PC-9 (cell line): ENCODE measurements at regions not wholly inside any gene's neighbourhood (a gene's known extent, or its start where the extent isn't known, plus 50 kb on each side); places are given as distances from the start of the nearest gene placed in this dataset.

Experiments used
- BruUV-seq: library from RNA; stranded (reverse); fragments of 400-500 nt; replicated peaks from 2 replicates; lab custom pipeline; 2021; lab: Mats Ljungman, UMichigan
- CTCF ChIA-PET: fragments of 300-600 bp; sonication (Branson Sonifier 250); formaldehyde crosslinking; loops from one replicate; lab custom pipeline; 2022; ENCODE audit warnings: antibody characterized with exemption; lab: Charles Lee
- POLR2A ChIA-PET: fragments of 300-600 bp; sonication (Branson Sonifier 250); formaldehyde crosslinking; loops from one replicate; lab custom pipeline; 2022; ENCODE audit warnings: antibody characterized with exemption; ENCODE audit not compliant: unreplicated experiment; lab: Charles Lee
- DNase-seq, 2 experiments: peaks; one replicate each; pipeline versions ENCODE4 v3.0.0 to v3.0.0-alpha.2; 2015 to 2022; ENCODE audit warnings: mixed read lengths in 1 of 2
- H2AFZ ChIP-seq: fragments of 200-600 bp; sonication (generic); 2 replicates; pipeline ENCODE4 v1.8.1; 2017; ENCODE audit warnings: antibody characterized with exemption
- H3F3A ChIP-seq: fragments of 200-600 bp; sonication (generic); 2 replicates; pipeline ENCODE4 v1.8.1; 2017; ENCODE audit warnings: antibody characterized with exemption, mild to moderate bottlenecking, low read depth; ENCODE audit not compliant: insufficient read depth
- H3K27ac ChIP-seq: fragments of 200-600 bp; sonication (generic); 2 replicates; pipeline ENCODE4 v1.6.1; 2016; ENCODE audit warnings: mixed run types
- H3K27me3 ChIP-seq: fragments of 200-600 bp; sonication (generic); 2 replicates; pipeline ENCODE4 v1.6.1; 2016; ENCODE audit warnings: low read depth, mixed run types; ENCODE audit not compliant: insufficient read depth
- H3K36me3 ChIP-seq: fragments of 200-600 bp; sonication (generic); 2 replicates; pipeline ENCODE4 v1.6.1; 2016; ENCODE audit warnings: low read depth, mixed run types
- H3K4me1 ChIP-seq: fragments of 200-600 bp; sonication (generic); replicated peaks from 2 replicates; pipeline ENCODE4 v1.6.1; 2016; ENCODE audit warnings: mixed run types; ENCODE audit not compliant: insufficient read depth
- H3K4me2 ChIP-seq: fragments of 200-600 bp; sonication (generic); 2 replicates; pipeline ENCODE4 v1.6.1; 2017; ENCODE audit warnings: mixed run types
- H3K4me3 ChIP-seq: fragments of 200-600 bp; sonication (generic); 2 replicates; pipeline ENCODE4 v1.6.1; 2016; ENCODE audit warnings: mixed run types
- H3K79me2 ChIP-seq: fragments of 200-600 bp; sonication (generic); 2 replicates; pipeline ENCODE4 v1.6.1; 2017; ENCODE audit warnings: low read depth, mixed run types
- H3K9me2 ChIP-seq: fragments of 200-600 bp; sonication (generic); 2 replicates; pipeline ENCODE4 v1.8.1; 2017; ENCODE audit warnings: mild to moderate bottlenecking; ENCODE audit not compliant: insufficient read depth
- H3K9me3 ChIP-seq: fragments of 200-600 bp; sonication (generic); 2 replicates; pipeline ENCODE4 v1.8.1; 2016; ENCODE audit warnings: low read depth; ENCODE audit not compliant: insufficient read depth
- H4K20me1 ChIP-seq: fragments of 200-600 bp; sonication (generic); 2 replicates; pipeline ENCODE4 v1.8.1; 2017; ENCODE audit not compliant: insufficient read depth
- CTCF ChIP-seq: fragments of 200-600 bp; sonication (generic); conservative IDR thresholded peaks from 2 replicates; pipeline ENCODE4 v1.6.1; 2017; ENCODE audit warnings: mixed run types, antibody characterized with exemption, mild to moderate bottlenecking, moderate library complexity
- EZH2 ChIP-seq: fragments of 200-600 bp; sonication (generic); IDR thresholded peaks from 2 replicates; pipeline ENCODE4 v1.8.0; 2017; ENCODE audit warnings: antibody characterized with exemption, low read depth
- intact Hi-C: fragments of 100-400 bp; cut with micrococcal nuclease; formaldehyde crosslinking; loops from one replicate; pipeline ENCODE4 v1.10.0; 2022; ENCODE audit not compliant: unreplicated experiment

GRCh38 chr1:219749370-219749769 lies 136.5 kb upstream of the ZC3H11B start:
- Histone ChIP-seq H3K27ac (no peak overlapping the region), H3K36me3 (no peaks in the 10 kb centered on the region), H4K20me1 (no peaks in the 10 kb centered on the region), H2AFZ (no peak overlapping the region), H3K4me3 (no peak overlapping the region), H3K4me2 (no peak overlapping the region), H3K9me2 (no peaks in the 10 kb centered on the region), H3K27me3 (no peaks in the 10 kb centered on the region), H3K79me2 (no peaks in the 10 kb centered on the region), H3F3A (no peaks in the 10 kb centered on the region), H3K4me1 (no peaks in the 10 kb centered on the region), H3K9me3 (no peaks in the 10 kb centered on the region)
- no peak for DNase-seq
- TF ChIP-seq EZH2 (no peak), CTCF (no peak)
- POLR2A ChIA-PET = no interaction called here
- intact Hi-C loops = no loop called here
- CTCF ChIA-PET = interaction anchor here (0.6 kb wide), 1 partner anchor 1489 kb away, joined by 3 read pairs; no protein-coding TSS in a partner anchor
- BruUV-seq = no TSS peak

- CTCF ChIA-PET = no interaction called here
Measured at GRCh38 chr1:219746141-219746540, 133.2 kb upstream of the ZC3H11B start.

GRCh38 chr1:219744652-219745469 lies 132.0 kb upstream of the ZC3H11B start:
- no peak for DNase-seq
- no peaks in the 10 kb centered on the region for H4K20me1 ChIP-seq
- no peaks in the 10 kb centered on the region for H3K79me2 ChIP-seq
- TF ChIP-seq CTCF (no peak), EZH2 (no peak)
- BruUV-seq = no TSS peak
- H3K36me3 ChIP-seq = no peaks in the 10 kb centered on the region
- no peak overlapping the region for H3K4me2 ChIP-seq
- ChIA-PET CTCF (no interaction called here), POLR2A (no interaction called here)
- no peaks in the 10 kb centered on the region for H3F3A ChIP-seq
- H3K9me3 ChIP-seq = no peaks in the 10 kb centered on the region
- H3K9me2 ChIP-seq = no peaks in the 10 kb centered on the region
- H3K4me1 ChIP-seq = no peaks in the 10 kb centered on the region
- no peak overlapping the region for H3K4me3 ChIP-seq
- H3K27ac ChIP-seq = no peak overlapping the region
- H3K27me3 ChIP-seq = no peaks in the 10 kb centered on the region
- no peak overlapping the region for H2AFZ ChIP-seq
- intact Hi-C loops = no loop called here

More at GRCh38 chr1:219746141-219746540, 133.2 kb upstream of the ZC3H11B start:
- TF ChIP-seq EZH2 (no peak), CTCF (no peak)
- intact Hi-C loops = no loop called here
- POLR2A ChIA-PET = no interaction called here
- H3K79me2 ChIP-seq = no peaks in the 10 kb centered on the region
- H3K9me3 ChIP-seq = no peaks in the 10 kb centered on the region
- H2AFZ ChIP-seq = no peak overlapping the region
- no peaks in the 10 kb centered on the region for H3K9me2 ChIP-seq
- H3K4me1 ChIP-seq = no peaks in the 10 kb centered on the region
- H3K27ac ChIP-seq = no peak overlapping the region
- no peak overlapping the region for H3K4me3 ChIP-seq
- no peaks in the 10 kb centered on the region for H3K36me3 ChIP-seq
- no peak overlapping the region for H3K4me2 ChIP-seq
- no peaks in the 10 kb centered on the region for H3F3A ChIP-seq
- H4K20me1 ChIP-seq = no peaks in the 10 kb centered on the region
- no peak for DNase-seq
- no TSS peak for BruUV-seq
- no peaks in the 10 kb centered on the region for H3K27me3 ChIP-seq
